ENCODE measurements at regions not wholly inside any gene's neighbourhood (a gene's known extent, or its start where the extent isn't known, plus 50 kb on each side); places are given as distances from the start of the nearest gene placed in this dataset.

DNA sequence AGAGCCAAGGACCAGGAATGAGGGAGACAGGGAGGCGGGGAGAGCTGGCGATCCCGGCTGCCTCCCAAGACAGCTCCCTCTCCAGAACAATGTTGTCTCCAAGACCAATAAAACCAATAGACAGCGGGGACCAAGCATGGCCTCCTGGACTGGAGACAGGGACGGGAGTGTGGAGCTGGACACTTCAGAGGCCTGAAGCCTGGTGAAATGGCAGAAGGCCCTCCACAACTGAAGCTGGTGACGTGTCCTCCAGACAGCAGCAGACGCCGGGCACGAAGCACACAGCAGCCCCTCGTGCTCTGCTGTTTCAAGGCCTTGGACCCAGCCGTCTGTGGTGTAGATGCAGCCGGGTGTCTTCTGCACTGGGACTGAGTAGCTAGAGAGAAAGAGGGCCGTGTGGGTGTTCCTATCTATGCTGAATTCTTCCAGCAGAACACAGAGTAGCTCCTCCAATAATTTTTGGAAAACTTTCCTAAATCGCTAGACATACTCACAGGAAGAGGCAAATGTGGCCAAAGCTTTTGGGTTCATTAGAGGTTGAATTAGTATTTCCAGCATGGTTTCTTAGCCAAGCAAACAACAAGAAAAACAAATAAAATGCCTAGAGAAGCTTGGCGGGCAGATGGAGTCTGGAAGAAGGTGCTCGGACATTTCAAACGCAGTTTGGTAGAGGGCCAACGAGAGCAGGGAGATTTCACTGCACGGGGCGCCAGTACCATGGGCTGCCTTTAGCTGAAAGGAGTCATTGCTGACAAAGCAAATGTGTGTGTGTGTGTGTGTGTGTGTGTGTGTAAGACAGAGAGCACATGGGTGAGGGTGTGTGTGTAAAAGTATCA lies 570.4 kb downstream of the TCERG1L start:
- H3K27me3 Mint-ChIP-seq (ENCODE audit: insufficient read depth, low read depth, poor library complexity) = peaks cover 10% of the 10 kb centered on the region
- Histone ChIP-seq H3K4me3 (no peak overlapping the region), H3K4me2 (no peak overlapping the region), H3F3A (replicated peaks; ENCODE audit: low read depth) (no peaks in the 10 kb centered on the region), H3K9me2 (ENCODE audit: insufficient read depth) (no peaks in the 10 kb centered on the region), H3K27me3 (ENCODE audit: insufficient read depth) (no peaks in the 10 kb centered on the region), H3K79me2 (replicated peaks; ENCODE audit: insufficient read depth) (no peaks in the 10 kb centered on the region), H3K4me1 (ENCODE audit: insufficient read depth) (no peaks in the 10 kb centered on the region), H2AFZ (no peak overlapping the region), H4K20me1 (replicated peaks; ENCODE audit: insufficient read depth) (no peaks in the 10 kb centered on the region), H3K36me3 (ENCODE audit: insufficient read depth) (no peaks in the 10 kb centered on the region), H3K27ac (ENCODE audit: low read depth) (no peak overlapping the region)
- peaks cover 13% of the 10 kb centered on the region for H3K4me1 Mint-ChIP-seq
- H3K9me3 Mint-ChIP-seq = peaks cover 97% of the 10 kb centered on the region
- no peak overlapping the region for H3K4me3 Mint-ChIP-seq
- DNase-seq (ENCODE audit: low spot score) = no peak
- H3K36me3 Mint-ChIP-seq (ENCODE audit: low read depth) = peaks cover 35% of the 10 kb centered on the region; the same call in 2 of the 3 replicates
- TF ChIP-seq EZH2 (IDR thresholded peaks at IDR 0.05; ENCODE audit: low read depth, unreplicated experiment) = no peak
- TF ChIP-seq, protein P1, sequence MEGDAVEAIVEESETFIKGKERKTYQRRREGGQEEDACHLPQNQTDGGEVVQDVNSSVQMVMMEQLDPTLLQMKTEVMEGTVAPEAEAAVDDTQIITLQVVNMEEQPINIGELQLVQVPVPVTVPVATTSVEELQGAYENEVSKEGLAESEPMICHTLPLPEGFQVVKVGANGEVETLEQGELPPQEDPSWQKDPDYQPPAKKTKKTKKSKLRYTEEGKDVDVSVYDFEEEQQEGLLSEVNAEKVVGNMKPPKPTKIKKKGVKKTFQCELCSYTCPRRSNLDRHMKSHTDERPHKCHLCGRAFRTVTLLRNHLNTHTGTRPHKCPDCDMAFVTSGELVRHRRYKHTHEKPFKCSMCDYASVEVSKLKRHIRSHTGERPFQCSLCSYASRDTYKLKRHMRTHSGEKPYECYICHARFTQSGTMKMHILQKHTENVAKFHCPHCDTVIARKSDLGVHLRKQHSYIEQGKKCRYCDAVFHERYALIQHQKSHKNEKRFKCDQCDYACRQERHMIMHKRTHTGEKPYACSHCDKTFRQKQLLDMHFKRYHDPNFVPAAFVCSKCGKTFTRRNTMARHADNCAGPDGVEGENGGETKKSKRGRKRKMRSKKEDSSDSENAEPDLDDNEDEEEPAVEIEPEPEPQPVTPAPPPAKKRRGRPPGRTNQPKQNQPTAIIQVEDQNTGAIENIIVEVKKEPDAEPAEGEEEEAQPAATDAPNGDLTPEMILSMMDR (conservative IDR thresholded peaks at IDR 0.05; ENCODE audit: low read depth in 2 of 2) = no peak
- TF ChIP-seq ZNF331 (CRISPR knock-in tag; IDR thresholded peaks at IDR 0.05; ENCODE audit: low read depth) = no peak
- TF ChIP-seq STAT1 (IDR thresholded peaks at IDR 0.05; ENCODE audit: unreplicated experiment) = no peak
- TF ChIP-seq, protein P2, sequence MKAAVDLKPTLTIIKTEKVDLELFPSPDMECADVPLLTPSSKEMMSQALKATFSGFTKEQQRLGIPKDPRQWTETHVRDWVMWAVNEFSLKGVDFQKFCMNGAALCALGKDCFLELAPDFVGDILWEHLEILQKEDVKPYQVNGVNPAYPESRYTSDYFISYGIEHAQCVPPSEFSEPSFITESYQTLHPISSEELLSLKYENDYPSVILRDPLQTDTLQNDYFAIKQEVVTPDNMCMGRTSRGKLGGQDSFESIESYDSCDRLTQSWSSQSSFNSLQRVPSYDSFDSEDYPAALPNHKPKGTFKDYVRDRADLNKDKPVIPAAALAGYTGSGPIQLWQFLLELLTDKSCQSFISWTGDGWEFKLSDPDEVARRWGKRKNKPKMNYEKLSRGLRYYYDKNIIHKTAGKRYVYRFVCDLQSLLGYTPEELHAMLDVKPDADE (IDR thresholded peaks at IDR 0.05) = no peak
- no peak for TF ChIP-seq CREB1 (CRISPR knock-in tag; IDR thresholded peaks at IDR 0.05; ENCODE audit: low read depth)
- no peak for TF ChIP-seq NANOG (IDR thresholded peaks at IDR 0.05; ENCODE audit: borderline replicate concordance)
- TF ChIP-seq, protein P3, sequence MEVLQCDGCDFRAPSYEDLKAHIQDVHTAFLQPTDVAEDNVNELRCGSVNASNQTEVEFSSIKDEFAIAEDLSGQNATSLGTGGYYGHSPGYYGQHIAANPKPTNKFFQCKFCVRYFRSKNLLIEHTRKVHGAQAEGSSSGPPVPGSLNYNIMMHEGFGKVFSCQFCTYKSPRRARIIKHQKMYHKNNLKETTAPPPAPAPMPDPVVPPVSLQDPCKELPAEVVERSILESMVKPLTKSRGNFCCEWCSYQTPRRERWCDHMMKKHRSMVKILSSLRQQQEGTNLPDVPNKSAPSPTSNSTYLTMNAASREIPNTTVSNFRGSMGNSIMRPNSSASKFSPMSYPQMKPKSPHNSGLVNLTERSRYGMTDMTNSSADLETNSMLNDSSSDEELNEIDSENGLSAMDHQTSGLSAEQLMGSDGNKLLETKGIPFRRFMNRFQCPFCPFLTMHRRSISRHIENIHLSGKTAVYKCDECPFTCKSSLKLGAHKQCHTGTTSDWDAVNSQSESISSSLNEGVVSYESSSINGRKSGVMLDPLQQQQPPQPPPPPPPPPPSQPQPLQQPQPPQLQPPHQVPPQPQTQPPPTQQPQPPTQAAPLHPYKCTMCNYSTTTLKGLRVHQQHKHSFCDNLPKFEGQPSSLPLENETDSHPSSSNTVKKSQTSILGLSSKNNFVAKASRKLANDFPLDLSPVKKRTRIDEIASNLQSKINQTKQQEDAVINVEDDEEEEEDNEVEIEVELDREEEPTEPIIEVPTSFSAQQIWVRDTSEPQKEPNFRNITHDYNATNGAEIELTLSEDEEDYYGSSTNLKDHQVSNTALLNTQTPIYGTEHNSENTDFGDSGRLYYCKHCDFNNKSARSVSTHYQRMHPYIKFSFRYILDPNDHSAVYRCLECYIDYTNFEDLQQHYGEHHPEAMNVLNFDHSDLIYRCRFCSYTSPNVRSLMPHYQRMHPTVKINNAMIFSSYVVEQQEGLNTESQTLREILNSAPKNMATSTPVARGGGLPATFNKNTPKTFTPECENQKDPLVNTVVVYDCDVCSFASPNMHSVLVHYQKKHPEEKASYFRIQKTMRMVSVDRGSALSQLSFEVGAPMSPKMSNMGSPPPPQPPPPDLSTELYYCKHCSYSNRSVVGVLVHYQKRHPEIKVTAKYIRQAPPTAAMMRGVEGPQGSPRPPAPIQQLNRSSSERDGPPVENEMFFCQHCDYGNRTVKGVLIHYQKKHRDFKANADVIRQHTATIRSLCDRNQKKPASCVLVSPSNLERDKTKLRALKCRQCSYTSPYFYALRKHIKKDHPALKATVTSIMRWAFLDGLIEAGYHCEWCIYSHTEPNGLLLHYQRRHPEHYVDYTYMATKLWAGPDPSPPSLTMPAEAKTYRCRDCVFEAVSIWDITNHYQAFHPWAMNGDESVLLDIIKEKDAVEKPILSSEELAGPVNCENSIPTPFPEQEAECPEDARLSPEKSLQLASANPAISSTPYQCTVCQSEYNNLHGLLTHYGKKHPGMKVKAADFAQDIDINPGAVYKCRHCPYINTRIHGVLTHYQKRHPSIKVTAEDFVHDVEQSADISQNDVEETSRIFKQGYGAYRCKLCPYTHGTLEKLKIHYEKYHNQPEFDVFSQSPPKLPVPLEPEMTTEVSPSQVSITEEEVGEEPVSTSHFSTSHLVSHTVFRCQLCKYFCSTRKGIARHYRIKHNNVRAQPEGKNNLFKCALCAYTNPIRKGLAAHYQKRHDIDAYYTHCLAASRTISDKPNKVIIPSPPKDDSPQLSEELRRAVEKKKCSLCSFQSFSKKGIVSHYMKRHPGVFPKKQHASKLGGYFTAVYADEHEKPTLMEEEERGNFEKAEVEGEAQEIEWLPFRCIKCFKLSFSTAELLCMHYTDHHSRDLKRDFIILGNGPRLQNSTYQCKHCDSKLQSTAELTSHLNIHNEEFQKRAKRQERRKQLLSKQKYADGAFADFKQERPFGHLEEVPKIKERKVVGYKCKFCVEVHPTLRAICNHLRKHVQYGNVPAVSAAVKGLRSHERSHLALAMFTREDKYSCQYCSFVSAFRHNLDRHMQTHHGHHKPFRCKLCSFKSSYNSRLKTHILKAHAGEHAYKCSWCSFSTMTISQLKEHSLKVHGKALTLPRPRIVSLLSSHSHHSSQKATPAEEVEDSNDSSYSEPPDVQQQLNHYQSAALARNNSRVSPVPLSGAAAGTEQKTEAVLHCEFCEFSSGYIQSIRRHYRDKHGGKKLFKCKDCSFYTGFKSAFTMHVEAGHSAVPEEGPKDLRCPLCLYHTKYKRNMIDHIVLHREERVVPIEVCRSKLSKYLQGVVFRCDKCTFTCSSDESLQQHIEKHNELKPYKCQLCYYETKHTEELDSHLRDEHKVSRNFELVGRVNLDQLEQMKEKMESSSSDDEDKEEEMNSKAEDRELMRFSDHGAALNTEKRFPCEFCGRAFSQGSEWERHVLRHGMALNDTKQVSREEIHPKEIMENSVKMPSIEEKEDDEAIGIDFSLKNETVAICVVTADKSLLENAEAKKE (CRISPR knock-in tag; IDR thresholded peaks at IDR 0.05) = no peak
- no peak for TF ChIP-seq JUNB (IDR thresholded peaks at IDR 0.05; ENCODE audit: unreplicated experiment)
- TF ChIP-seq EZH2phosphoT487 (IDR thresholded peaks at IDR 0.05; ENCODE audit: unreplicated experiment) = no peak
- TF ChIP-seq ZNF114 (CRISPR knock-in tag; IDR thresholded peaks at IDR 0.05) = no peak
- TF ChIP-seq, protein P4, sequence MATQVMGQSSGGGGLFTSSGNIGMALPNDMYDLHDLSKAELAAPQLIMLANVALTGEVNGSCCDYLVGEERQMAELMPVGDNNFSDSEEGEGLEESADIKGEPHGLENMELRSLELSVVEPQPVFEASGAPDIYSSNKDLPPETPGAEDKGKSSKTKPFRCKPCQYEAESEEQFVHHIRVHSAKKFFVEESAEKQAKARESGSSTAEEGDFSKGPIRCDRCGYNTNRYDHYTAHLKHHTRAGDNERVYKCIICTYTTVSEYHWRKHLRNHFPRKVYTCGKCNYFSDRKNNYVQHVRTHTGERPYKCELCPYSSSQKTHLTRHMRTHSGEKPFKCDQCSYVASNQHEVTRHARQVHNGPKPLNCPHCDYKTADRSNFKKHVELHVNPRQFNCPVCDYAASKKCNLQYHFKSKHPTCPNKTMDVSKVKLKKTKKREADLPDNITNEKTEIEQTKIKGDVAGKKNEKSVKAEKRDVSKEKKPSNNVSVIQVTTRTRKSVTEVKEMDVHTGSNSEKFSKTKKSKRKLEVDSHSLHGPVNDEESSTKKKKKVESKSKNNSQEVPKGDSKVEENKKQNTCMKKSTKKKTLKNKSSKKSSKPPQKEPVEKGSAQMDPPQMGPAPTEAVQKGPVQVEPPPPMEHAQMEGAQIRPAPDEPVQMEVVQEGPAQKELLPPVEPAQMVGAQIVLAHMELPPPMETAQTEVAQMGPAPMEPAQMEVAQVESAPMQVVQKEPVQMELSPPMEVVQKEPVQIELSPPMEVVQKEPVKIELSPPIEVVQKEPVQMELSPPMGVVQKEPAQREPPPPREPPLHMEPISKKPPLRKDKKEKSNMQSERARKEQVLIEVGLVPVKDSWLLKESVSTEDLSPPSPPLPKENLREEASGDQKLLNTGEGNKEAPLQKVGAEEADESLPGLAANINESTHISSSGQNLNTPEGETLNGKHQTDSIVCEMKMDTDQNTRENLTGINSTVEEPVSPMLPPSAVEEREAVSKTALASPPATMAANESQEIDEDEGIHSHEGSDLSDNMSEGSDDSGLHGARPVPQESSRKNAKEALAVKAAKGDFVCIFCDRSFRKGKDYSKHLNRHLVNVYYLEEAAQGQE (IDR thresholded peaks at IDR 0.05; ENCODE audit: unreplicated experiment) = no peak
- TF ChIP-seq POLR2AphosphoS5 (IDR thresholded peaks at IDR 0.05; ENCODE audit: low read depth) = no peak
- H3K27ac Mint-ChIP-seq = no peak overlapping the region
- no peak for ATAC-seq

All from GM23338 (cell line).